ENCODE measurements at regions not wholly inside any gene's neighbourhood (a gene's known extent, or its start where the extent isn't known, plus 50 kb on each side); places are given as distances from the start of the nearest gene placed in this dataset.

- Histone ChIP-seq H3K4me3 (ENCODE audit: low read depth, low read length) (no peak overlapping the region), H3K36me3 (ENCODE audit: control insufficient read depth, insufficient read depth, low read length) (no peaks in the 10 kb centered on the region), H3K27me3 (ENCODE audit: control insufficient read depth, insufficient read depth, low read length) (no peaks in the 10 kb centered on the region)
- no peak for DNase-seq (ENCODE audit: low read depth)
- no peak for TF ChIP-seq CTCF (IDR thresholded peaks at IDR 0.05; ENCODE audit: insufficient read depth, low read length, poor library complexity, severe bottlenecking)
Observed at GRCh38 chr11:97814325-97814959, 1206.3 kb upstream of the CNTN5 start.

- Histone ChIP-seq H3K36me3 (ENCODE audit: control insufficient read depth, insufficient read depth, low read length) (no peaks in the 10 kb centered on the region), H3K4me3 (ENCODE audit: low read depth, low read length) (no peak overlapping the region), H3K27me3 (ENCODE audit: control insufficient read depth, insufficient read depth, low read length) (no peaks in the 10 kb centered on the region)
- no peak for DNase-seq (ENCODE audit: low read depth)
- no peak for TF ChIP-seq CTCF (IDR thresholded peaks at IDR 0.05; ENCODE audit: insufficient read depth, low read length, poor library complexity, severe bottlenecking)
Observed at GRCh38 chr11:97815667-97816066, 1205.1 kb upstream of the CNTN5 start.

GRCh38 chr11:97832451-97832850 is 1188.3 kb upstream of the CNTN5 start:
- Histone ChIP-seq H3K27me3 (ENCODE audit: control insufficient read depth, insufficient read depth, low read length) (no peaks in the 10 kb centered on the region), H3K36me3 (ENCODE audit: control insufficient read depth, insufficient read depth, low read length) (no peaks in the 10 kb centered on the region), H3K4me3 (ENCODE audit: low read depth, low read length) (no peak overlapping the region)
- DNase-seq (ENCODE audit: low read depth), result no peak
- no peak for TF ChIP-seq CTCF (IDR thresholded peaks at IDR 0.05; ENCODE audit: insufficient read depth, low read length, poor library complexity, severe bottlenecking)

- no peak overlapping the region for H3K4me3 ChIP-seq (ENCODE audit: low read depth, low read length)
- DNase-seq (ENCODE audit: low read depth), result no peak
- no peaks in the 10 kb centered on the region for H3K36me3 ChIP-seq (ENCODE audit: control insufficient read depth, insufficient read depth, low read length)
- H3K27me3 ChIP-seq (ENCODE audit: control insufficient read depth, insufficient read depth, low read length), result no peaks in the 10 kb centered on the region
- TF ChIP-seq CTCF (IDR thresholded peaks at IDR 0.05; ENCODE audit: insufficient read depth, low read length, poor library complexity, severe bottlenecking), result no peak
Observed at GRCh38 chr11:97833412-97833811, 1187.3 kb upstream of the CNTN5 start.

GRCh38 chr11:97844016-97844415 is 1176.7 kb upstream of the CNTN5 start:
- Histone ChIP-seq H3K36me3 (ENCODE audit: control insufficient read depth, insufficient read depth, low read length) (no peaks in the 10 kb centered on the region), H3K4me3 (ENCODE audit: low read depth, low read length) (no peak overlapping the region), H3K27me3 (ENCODE audit: control insufficient read depth, insufficient read depth, low read length) (no peaks in the 10 kb centered on the region)
- DNase-seq (ENCODE audit: low read depth), result no peak
- TF ChIP-seq CTCF (IDR thresholded peaks at IDR 0.05; ENCODE audit: insufficient read depth, low read length, poor library complexity, severe bottlenecking), result no peak

- Histone ChIP-seq H3K4me3 (ENCODE audit: low read depth, low read length) (no peak overlapping the region), H3K27me3 (ENCODE audit: control insufficient read depth, insufficient read depth, low read length) (no peaks in the 10 kb centered on the region), H3K36me3 (ENCODE audit: control insufficient read depth, insufficient read depth, low read length) (no peaks in the 10 kb centered on the region)
- no peak for TF ChIP-seq CTCF (IDR thresholded peaks at IDR 0.05; ENCODE audit: insufficient read depth, low read length, poor library complexity, severe bottlenecking)
- DNase-seq (ENCODE audit: low read depth), result no peak
Observed at GRCh38 chr11:97847730-97848129, 1173.0 kb upstream of the CNTN5 start.
